ENCODE measurements at regions not wholly inside any gene's neighbourhood (a gene's known extent, or its start where the extent isn't known, plus 50 kb on each side); places are given as distances from the start of the nearest gene placed in this dataset.

- Histone ChIP-seq H3F3A (ENCODE audit: insufficient read depth, low read length) (no peaks in the 10 kb centered on the region), H3K9ac (ENCODE audit: low read length) (no peak overlapping the region), H3K27me3 (ENCODE audit: insufficient read depth, low read length) (no peaks in the 10 kb centered on the region), H3K9me2 (ENCODE audit: low read depth, low read length) (no peaks in the 10 kb centered on the region), H4K20me1 (ENCODE audit: insufficient read depth, low read length) (no peaks in the 10 kb centered on the region), H3K4me3 (ENCODE audit: low read depth, low read length, poor library complexity, severe bottlenecking) (no peak overlapping the region), H3K27ac (ENCODE audit: low read depth, low read length, poor library complexity, severe bottlenecking) (no peak overlapping the region), H3K4me2 (ENCODE audit: low read length) (no peak overlapping the region), H3K79me2 (ENCODE audit: insufficient read depth, low read length) (no peaks in the 10 kb centered on the region), H2AFZ (ENCODE audit: low read length) (no peak overlapping the region), H3K36me3 (ENCODE audit: insufficient read depth, low read length) (no peaks in the 10 kb centered on the region), H3K4me1 (ENCODE audit: insufficient read depth, low read length, severe bottlenecking) (no peaks in the 10 kb centered on the region), H3K9me3 (ENCODE audit: low read length) (no peaks in the 10 kb centered on the region)
- TF ChIP-seq EZH2 (IDR thresholded peaks at IDR 0.05; ENCODE audit: borderline replicate concordance, low read length) (no peak), CTCF (IDR thresholded peaks at IDR 0.05; ENCODE audit: low read length) (no peak)
Observed at GRCh38 chr5:9957214-9957613, 292.5 kb downstream of the ATPSCKMT start.

- H3K27ac ChIP-seq (ENCODE audit: low read depth, low read length, poor library complexity, severe bottlenecking), result no peak overlapping the region
- no peaks in the 10 kb centered on the region for H3K4me1 ChIP-seq (ENCODE audit: insufficient read depth, low read length, severe bottlenecking)
- H3F3A ChIP-seq (ENCODE audit: insufficient read depth, low read length), result no peaks in the 10 kb centered on the region
- H3K9ac ChIP-seq (ENCODE audit: low read length), result no peak overlapping the region
- H3K79me2 ChIP-seq (ENCODE audit: insufficient read depth, low read length), result no peaks in the 10 kb centered on the region
- no peaks in the 10 kb centered on the region for H3K27me3 ChIP-seq (ENCODE audit: insufficient read depth, low read length)
- H2AFZ ChIP-seq (ENCODE audit: low read length), result no peak overlapping the region
- no peak overlapping the region for H3K4me3 ChIP-seq (ENCODE audit: low read depth, low read length, poor library complexity, severe bottlenecking)
- no peaks in the 10 kb centered on the region for H4K20me1 ChIP-seq (ENCODE audit: insufficient read depth, low read length)
- no peaks in the 10 kb centered on the region for H3K9me3 ChIP-seq (ENCODE audit: low read length)
- no peaks in the 10 kb centered on the region for H3K9me2 ChIP-seq (ENCODE audit: low read depth, low read length)
- H3K36me3 ChIP-seq (ENCODE audit: insufficient read depth, low read length), result no peaks in the 10 kb centered on the region
- H3K4me2 ChIP-seq (ENCODE audit: low read length), result no peak overlapping the region
- no peak for TF ChIP-seq EZH2 (IDR thresholded peaks at IDR 0.05; ENCODE audit: borderline replicate concordance, low read length)
- TF ChIP-seq CTCF (IDR thresholded peaks at IDR 0.05; ENCODE audit: low read length), result no peak
Observed at GRCh38 chr5:9956725-9957124, 293.0 kb downstream of the ATPSCKMT start.

DNA sequence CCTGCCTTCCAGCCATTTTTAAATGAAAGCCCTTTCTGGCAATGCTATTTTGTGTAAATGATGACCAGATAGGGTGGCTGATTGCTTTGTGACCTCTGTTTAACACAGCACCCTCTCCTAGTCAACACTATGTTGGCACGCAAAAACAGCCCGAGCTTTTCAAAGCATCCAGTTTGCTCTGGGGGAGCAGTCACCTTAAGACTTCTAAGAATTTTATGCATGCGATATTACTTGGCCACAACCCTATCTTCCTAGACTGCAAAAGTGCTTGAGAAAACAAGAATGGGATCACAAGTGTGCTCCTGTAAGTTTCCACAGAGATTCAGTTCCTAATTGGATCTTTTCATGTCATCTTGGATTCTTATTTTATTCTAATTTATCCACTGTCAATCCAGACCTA lies 294.1 kb downstream of the ATPSCKMT start:
- Histone ChIP-seq H4K20me1 (ENCODE audit: insufficient read depth, low read length) (no peaks in the 10 kb centered on the region), H2AFZ (ENCODE audit: low read length) (no peak overlapping the region), H3K4me2 (ENCODE audit: low read length) (no peak overlapping the region), H3K9me2 (ENCODE audit: low read depth, low read length) (no peaks in the 10 kb centered on the region), H3K36me3 (ENCODE audit: insufficient read depth, low read length) (no peaks in the 10 kb centered on the region), H3K9ac (ENCODE audit: low read length) (no peak overlapping the region), H3F3A (ENCODE audit: insufficient read depth, low read length) (no peaks in the 10 kb centered on the region), H3K27me3 (ENCODE audit: insufficient read depth, low read length) (no peaks in the 10 kb centered on the region), H3K79me2 (ENCODE audit: insufficient read depth, low read length) (no peaks in the 10 kb centered on the region), H3K27ac (ENCODE audit: low read depth, low read length, poor library complexity, severe bottlenecking) (no peak overlapping the region), H3K4me3 (ENCODE audit: low read depth, low read length, poor library complexity, severe bottlenecking) (no peak overlapping the region), H3K4me1 (ENCODE audit: insufficient read depth, low read length, severe bottlenecking) (no peaks in the 10 kb centered on the region), H3K9me3 (ENCODE audit: low read length) (no peaks in the 10 kb centered on the region)
- TF ChIP-seq CTCF (IDR thresholded peaks at IDR 0.05; ENCODE audit: low read length) (no peak), EZH2 (IDR thresholded peaks at IDR 0.05; ENCODE audit: borderline replicate concordance, low read length) (no peak)
